ENCODE measurements at regions not wholly inside any gene's neighbourhood (a gene's known extent, or its start where the extent isn't known, plus 50 kb on each side); places are given as distances from the start of the nearest gene placed in this dataset.
"Not testable (repeated sequence)": the region's sequence is repeated elsewhere in the genome, so short reads cannot be mapped to it uniquely, and the experiment has no call there.

- Mint-ChIP-seq H3K4me3 (no peak overlapping the region), H3K36me3 (peaks cover 2% of the 10 kb centered on the region), H3K4me1 (no peaks in the 10 kb centered on the region), H3K27me3 (peaks cover 2% of the 10 kb centered on the region), H3K9me3 (no peaks in the 10 kb centered on the region), H3K27ac (no peak overlapping the region)
Observed at GRCh38 chr12:70052476-70052875, 190.8 kb upstream of the CNOT2 start.

GRCh38 chr12:70052931-70053497 is 190.2 kb upstream of the CNOT2 start:
- Mint-ChIP-seq H3K27me3 (peaks cover 2% of the 10 kb centered on the region), H3K4me3 (no peak overlapping the region), H3K27ac (no peak overlapping the region), H3K36me3 (peaks cover 2% of the 10 kb centered on the region), H3K4me1 (no peaks in the 10 kb centered on the region), H3K9me3 (no peaks in the 10 kb centered on the region)

GRCh38 chr12:70059373-70059772 is 183.9 kb upstream of the CNOT2 start:
- peaks cover 3% of the 10 kb centered on the region for H3K27me3 Mint-ChIP-seq
- H3K9me3 Mint-ChIP-seq, result no peaks in the 10 kb centered on the region
- H3K4me1 Mint-ChIP-seq, result no peaks in the 10 kb centered on the region
- no peak overlapping the region for H3K27ac Mint-ChIP-seq
- no peak overlapping the region for H3K4me3 Mint-ChIP-seq
- H3K36me3 Mint-ChIP-seq, result no peaks in the 10 kb centered on the region

GRCh38 chr12:70060634-70061033 is 182.6 kb upstream of the CNOT2 start:
- Mint-ChIP-seq H3K4me1 (no peaks in the 10 kb centered on the region), H3K36me3 (no peaks in the 10 kb centered on the region), H3K27ac (no peak overlapping the region), H3K27me3 (peaks cover 3% of the 10 kb centered on the region), H3K9me3 (no peaks in the 10 kb centered on the region), H3K4me3 (no peak overlapping the region)

GRCh38 chr12:70068743-70069142 is 174.5 kb upstream of the CNOT2 start:
- Mint-ChIP-seq H3K36me3 (no peaks in the 10 kb centered on the region), H3K9me3 (no peaks in the 10 kb centered on the region), H3K4me3 (no peak overlapping the region)

DNA sequence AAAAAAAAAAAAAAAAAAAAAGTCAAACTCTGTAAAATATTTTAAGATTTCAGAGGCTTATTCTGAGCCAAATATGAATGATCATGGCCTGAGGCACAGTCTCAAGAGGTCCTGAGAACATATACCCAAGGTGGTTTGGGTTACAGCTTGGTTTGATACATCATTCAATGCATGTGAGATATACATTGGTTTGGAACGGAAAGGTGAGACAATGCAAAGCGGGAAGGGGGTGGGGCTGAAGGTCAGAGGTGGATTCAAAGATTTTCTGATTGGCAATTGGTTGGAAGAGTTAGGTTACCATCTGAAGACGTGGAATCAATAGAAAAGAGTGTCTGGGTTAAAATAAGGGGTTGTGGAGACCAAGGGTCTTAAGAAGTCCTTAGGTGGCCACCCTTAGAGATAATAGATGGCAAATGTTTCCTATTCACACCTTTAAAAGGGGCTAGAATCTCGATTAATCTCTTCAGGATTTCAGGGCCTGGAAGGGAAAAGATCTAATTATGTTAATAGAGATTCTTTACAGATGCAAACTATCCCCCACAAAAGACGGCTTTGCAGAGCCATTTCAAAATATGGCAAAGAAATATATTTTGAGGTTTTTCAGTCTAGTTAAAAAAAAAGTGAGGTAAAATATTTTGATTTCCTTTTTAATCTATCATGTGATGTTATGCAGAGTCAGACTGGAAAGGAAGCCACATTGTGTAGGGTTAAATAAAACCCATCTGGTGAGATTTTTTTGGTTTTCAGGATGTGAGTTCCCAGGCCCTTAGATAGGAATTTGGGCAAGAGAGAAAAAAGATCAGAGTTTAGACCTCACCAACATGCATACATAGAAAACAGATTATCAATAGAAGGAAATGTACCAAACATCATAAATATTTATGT is 173.8 kb upstream of the CNOT2 start:
- Mint-ChIP-seq H3K4me1 (no peaks in the 10 kb centered on the region), H3K36me3 (no peaks in the 10 kb centered on the region), H3K4me3 (no peak overlapping the region), H3K9me3 (no peaks in the 10 kb centered on the region), H3K27me3 (peaks cover 1% of the 10 kb centered on the region), H3K27ac (no peak overlapping the region)

More at GRCh38 chr12:70068743-70069142, 174.5 kb upstream of the CNOT2 start:
- Mint-ChIP-seq H3K27ac (no peak overlapping the region), H3K4me1 (no peaks in the 10 kb centered on the region), H3K27me3 (peaks cover 1% of the 10 kb centered on the region)

- no peak overlapping the region for H3K4me3 Mint-ChIP-seq
- H3K4me1 Mint-ChIP-seq, result no peaks in the 10 kb centered on the region
- H3K27ac Mint-ChIP-seq, result no peak overlapping the region
- H3K27me3 Mint-ChIP-seq, result peaks cover 4% of the 10 kb centered on the region
- H3K9me3 Mint-ChIP-seq, result no peaks in the 10 kb centered on the region
- no peaks in the 10 kb centered on the region for H3K36me3 Mint-ChIP-seq
Observed at GRCh38 chr12:70070494-70071007, 172.7 kb upstream of the CNOT2 start.

GRCh38 chr12:70074510-70074909 is 168.7 kb upstream of the CNOT2 start:
- Mint-ChIP-seq H3K4me3 (no peak overlapping the region), H3K36me3 (no peaks in the 10 kb centered on the region), H3K4me1 (no peaks in the 10 kb centered on the region), H3K9me3 (no peaks in the 10 kb centered on the region), H3K27me3 (peaks cover 6% of the 10 kb centered on the region), H3K27ac (no peak overlapping the region)

- no peak overlapping the region for H3K27ac Mint-ChIP-seq
- peaks cover 5% of the 10 kb centered on the region for H3K27me3 Mint-ChIP-seq
- H3K9me3 Mint-ChIP-seq, result no peaks in the 10 kb centered on the region
- H3K4me3 Mint-ChIP-seq, result no peak overlapping the region
- H3K36me3 Mint-ChIP-seq, result no peaks in the 10 kb centered on the region
- no peaks in the 10 kb centered on the region for H3K4me1 Mint-ChIP-seq
Observed at GRCh38 chr12:70077441-70077840, 165.8 kb upstream of the CNOT2 start.

GRCh38 chr12:70078161-70078560 is 165.1 kb upstream of the CNOT2 start:
- H3K9me3 Mint-ChIP-seq, result no peaks in the 10 kb centered on the region
- H3K4me3 Mint-ChIP-seq, result no peak overlapping the region
- no peaks in the 10 kb centered on the region for H3K4me1 Mint-ChIP-seq
- peaks cover 5% of the 10 kb centered on the region for H3K27me3 Mint-ChIP-seq
- no peak overlapping the region for H3K27ac Mint-ChIP-seq
- H3K36me3 Mint-ChIP-seq, result no peaks in the 10 kb centered on the region

DNA sequence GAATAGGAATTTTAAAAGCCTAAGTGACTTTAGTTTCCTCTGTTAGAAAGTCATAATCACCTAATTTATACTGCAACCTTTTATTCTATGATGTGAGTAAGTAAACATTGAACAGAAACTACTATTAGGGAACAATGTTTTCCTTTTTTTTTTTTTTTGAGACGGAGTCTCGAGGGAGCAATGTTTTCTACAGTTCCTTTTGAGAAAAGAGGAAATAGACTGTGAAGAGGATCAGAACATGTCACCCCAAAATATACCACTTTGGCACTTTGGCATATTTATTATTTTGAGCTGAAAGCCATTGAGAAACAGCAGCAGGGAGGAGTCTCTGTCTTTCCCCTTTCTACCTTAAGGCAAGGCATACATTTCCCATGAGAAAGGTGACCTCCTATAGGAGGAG is 162.7 kb upstream of the CNOT2 start:
- Mint-ChIP-seq H3K4me3 (no peak overlapping the region), H3K36me3 (no peaks in the 10 kb centered on the region), H3K27ac (no peak overlapping the region), H3K9me3 (no peaks in the 10 kb centered on the region), H3K4me1 (no peaks in the 10 kb centered on the region), H3K27me3 (peaks cover 2% of the 10 kb centered on the region)

DNA sequence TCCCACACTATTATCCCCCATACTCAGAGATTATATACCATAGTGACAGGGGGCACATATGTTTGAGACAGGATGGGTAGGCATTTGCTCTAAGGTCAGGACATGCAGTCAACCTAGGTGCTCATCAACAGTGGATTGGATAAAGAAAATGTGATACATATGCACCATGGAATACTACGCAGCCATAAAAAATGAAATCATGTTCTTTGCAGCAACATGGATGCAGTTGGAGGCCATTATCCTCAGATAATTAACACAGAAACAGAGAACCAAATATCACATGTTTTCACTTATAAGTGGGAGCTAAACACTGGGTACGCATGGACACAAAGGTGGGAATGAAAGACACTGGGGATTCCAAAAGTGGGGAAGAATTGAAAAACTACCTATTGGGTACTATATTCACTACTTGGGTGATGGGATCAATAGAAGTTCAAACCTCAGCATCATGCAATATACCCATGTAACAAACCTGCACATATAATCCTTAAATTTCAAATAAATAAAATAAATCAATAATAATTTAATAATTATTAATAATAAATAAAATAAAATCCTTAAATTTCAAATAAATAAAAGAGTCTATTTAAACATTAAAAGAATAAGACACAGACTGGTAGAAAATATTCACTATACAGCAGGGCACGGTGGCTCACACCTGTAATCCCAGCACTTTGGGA is 160.1 kb upstream of the CNOT2 start:
- H3K9me3 Mint-ChIP-seq, result no peaks in the 10 kb centered on the region
- H3K4me3 Mint-ChIP-seq, result no peak overlapping the region
- H3K36me3 Mint-ChIP-seq, result no peaks in the 10 kb centered on the region
- H3K27ac Mint-ChIP-seq, result no peak overlapping the region
- no peaks in the 10 kb centered on the region for H3K4me1 Mint-ChIP-seq
- peaks cover 2% of the 10 kb centered on the region for H3K27me3 Mint-ChIP-seq

DNA sequence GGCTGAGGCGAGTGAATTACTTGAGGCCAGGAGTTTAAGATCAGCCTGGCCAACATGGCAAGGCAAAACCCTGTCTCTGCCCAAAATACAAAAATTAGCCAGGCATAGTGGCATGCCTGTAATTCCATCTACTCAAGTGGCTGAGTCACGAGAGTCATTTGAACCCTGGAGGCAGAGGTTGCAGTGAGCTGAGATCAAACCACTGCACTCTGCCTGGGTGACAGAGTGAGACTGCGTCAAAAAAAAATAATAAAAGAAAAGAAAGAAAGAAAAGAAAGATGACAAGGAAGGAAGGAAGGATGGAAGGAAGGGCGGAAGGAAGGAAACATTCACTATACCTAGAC is 159.6 kb upstream of the CNOT2 start:
- Mint-ChIP-seq H3K36me3 (no peaks in the 10 kb centered on the region), H3K9me3 (no peaks in the 10 kb centered on the region), H3K27me3 (peaks cover 2% of the 10 kb centered on the region), H3K4me1 (no peaks in the 10 kb centered on the region), H3K4me3 (no peak overlapping the region), H3K27ac (no peak overlapping the region)

DNA sequence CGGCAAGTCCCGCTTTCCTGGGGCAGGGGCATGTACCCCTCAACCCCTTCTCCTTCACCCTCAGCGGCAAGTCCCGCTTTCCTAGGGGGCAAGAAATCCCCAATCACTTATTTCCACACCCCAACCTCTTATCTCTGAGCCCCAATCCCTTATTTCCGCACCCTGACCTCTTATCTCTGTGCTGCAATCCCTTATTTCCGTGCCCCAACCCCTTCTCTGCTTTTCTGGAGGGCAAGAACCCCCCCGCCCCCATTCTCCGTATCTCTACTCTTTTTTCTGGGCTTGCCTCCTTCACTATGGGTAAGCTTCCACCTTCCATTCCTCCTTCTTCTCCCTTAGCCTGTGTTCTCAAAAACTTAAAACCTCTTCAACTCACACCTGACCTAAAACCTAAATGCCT is 156.9 kb upstream of the CNOT2 start:
- H3K36me3 Mint-ChIP-seq, H3K27ac Mint-ChIP-seq, H3K27me3 Mint-ChIP-seq, H3K9me3 Mint-ChIP-seq, H3K4me1 Mint-ChIP-seq, H3K4me3 Mint-ChIP-seq: not testable (repeated sequence)

DNA sequence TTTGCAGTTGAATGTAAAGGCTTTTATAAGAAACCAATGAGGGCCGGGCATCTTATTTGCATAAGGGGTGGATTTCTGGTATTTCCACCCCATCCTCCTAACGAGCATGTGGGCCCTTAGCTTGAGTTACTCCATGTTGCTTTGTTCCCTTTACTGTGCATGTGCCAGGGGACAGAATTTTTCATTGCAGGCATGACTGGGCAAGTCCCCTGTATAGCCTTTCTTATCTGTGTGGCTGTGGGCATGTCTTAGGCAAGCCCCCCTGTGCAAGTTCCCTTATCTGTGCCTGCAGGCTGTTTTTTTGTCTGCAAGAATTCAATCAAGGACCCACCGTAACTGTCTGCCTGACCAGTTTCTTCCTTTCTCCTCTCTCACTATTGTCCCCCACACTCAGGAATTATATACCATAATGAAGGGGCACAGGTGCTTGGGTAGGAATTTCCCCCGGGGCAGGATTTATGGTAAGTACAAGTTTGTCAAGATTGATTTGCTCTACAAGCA is 152.2 kb upstream of the CNOT2 start:
- Mint-ChIP-seq H3K4me1 (no peaks in the 10 kb centered on the region), H3K9me3 (no peaks in the 10 kb centered on the region), H3K36me3 (no peaks in the 10 kb centered on the region), H3K4me3 (no peak overlapping the region), H3K27me3 (peaks cover 2% of the 10 kb centered on the region), H3K27ac (no peak overlapping the region)

DNA sequence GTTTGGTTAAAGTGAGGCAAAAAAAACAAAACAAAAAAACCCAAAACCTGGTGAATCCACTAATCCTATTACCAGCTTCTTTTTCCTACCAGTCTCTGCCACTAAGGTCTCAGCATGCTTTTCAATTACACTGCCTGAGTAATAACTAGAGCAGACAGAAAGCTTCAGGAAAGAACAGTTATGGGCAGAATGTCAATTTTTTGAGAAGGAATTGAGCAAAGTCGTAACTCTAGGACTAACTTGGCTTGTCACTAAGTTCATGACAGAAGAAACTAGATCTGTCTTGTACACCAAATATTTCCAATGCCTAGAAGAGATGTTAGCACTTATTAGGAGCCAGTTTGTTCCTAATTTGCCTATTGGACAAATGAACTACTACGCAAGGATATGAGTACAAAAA is 148.8 kb upstream of the CNOT2 start:
- no peak overlapping the region for H3K27ac Mint-ChIP-seq
- no peaks in the 10 kb centered on the region for H3K9me3 Mint-ChIP-seq
- H3K36me3 Mint-ChIP-seq, result no peaks in the 10 kb centered on the region
- H3K4me1 Mint-ChIP-seq, result no peaks in the 10 kb centered on the region
- peaks cover 2% of the 10 kb centered on the region for H3K27me3 Mint-ChIP-seq
- H3K4me3 Mint-ChIP-seq, result no peak overlapping the region
